Central memory CD8-positive, alpha-beta T cell (primary cell): ENCODE measurements at regions not wholly inside any gene's neighbourhood (a gene's known extent, or its start where the extent isn't known, plus 50 kb on each side); places are given as distances from the start of the nearest gene placed in this dataset.
"Not testable (repeated sequence)": the region's sequence is repeated elsewhere in the genome, so short reads cannot be mapped to it uniquely, and the experiment has no call there.

Experiments used
- ATAC-seq: fragments of 150-1000 bp; cut with Tn5 transposase; replicated peaks from 2 replicates; pipeline ENCODE4 v1.10.0; 2022; ENCODE audit warnings: mild to moderate bottlenecking, moderate FRiP score, moderate number of reproducible peaks; ENCODE audit not compliant: poor library complexity, severe bottlenecking; ENCODE audit errors: extremely low read depth
- DNase-seq, 2 donors: peaks; one replicate each; pipeline ENCODE4 v3.0.0; 2021; ENCODE audit warnings: low spot score in 2 of 2
- H3K27ac Mint-ChIP-seq: one replicate; pipeline ENCODE4 v1.8.0; 2022; ENCODE audit warnings: low read depth, mild to moderate bottlenecking, moderate library complexity, mixed read lengths
- H3K27me3 Mint-ChIP-seq: one replicate; pipeline ENCODE4 v1.8.0; 2022; ENCODE audit warnings: mixed read lengths
- H3K36me3 Mint-ChIP-seq: one replicate; pipeline ENCODE4 v1.8.0; 2022; ENCODE audit warnings: mild to moderate bottlenecking, moderate library complexity, mixed read lengths; ENCODE audit not compliant: insufficient read depth
- H3K4me1 Mint-ChIP-seq: one replicate; pipeline ENCODE4 v1.8.0; 2022; ENCODE audit warnings: mixed read lengths
- H3K4me3 Mint-ChIP-seq: one replicate; pipeline ENCODE4 v1.8.0; 2022; ENCODE audit warnings: mild to moderate bottlenecking, moderate library complexity, mixed read lengths
- H3K9me3 Mint-ChIP-seq: one replicate; pipeline ENCODE4 v1.8.0; 2022; ENCODE audit warnings: mixed read lengths

DNA sequence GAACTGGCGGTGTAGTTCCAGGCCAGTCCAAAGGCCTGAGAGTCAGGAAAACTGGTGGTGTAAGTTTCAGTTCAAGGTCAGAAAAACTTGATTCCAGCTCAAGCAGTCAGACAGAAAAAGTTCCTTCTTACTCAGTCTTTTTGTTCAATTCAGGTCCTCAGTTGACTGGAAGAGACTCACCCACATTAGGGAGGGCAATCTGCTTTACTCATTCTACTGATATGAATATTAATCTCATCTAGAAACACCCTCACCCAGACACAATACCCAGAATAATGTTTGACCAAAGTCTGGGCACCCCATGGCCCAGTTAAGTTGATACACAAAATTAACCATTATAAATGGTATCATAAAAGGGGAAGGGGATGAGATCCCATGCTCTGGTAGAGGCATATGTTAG is 50.1 kb upstream of the LTA4H start:
- Mint-ChIP-seq H3K4me1 (no peaks in the 10 kb centered on the region), H3K36me3 (no peaks in the 10 kb centered on the region), H3K4me3 (no peak overlapping the region), H3K27me3 (peaks cover 1% of the 10 kb centered on the region), H3K9me3 (peaks cover 7% of the 10 kb centered on the region), H3K27ac (no peak overlapping the region)
- no peak for DNase-seq
- no peak for ATAC-seq

- H3K27ac Mint-ChIP-seq, H3K36me3 Mint-ChIP-seq, ATAC-seq, H3K9me3 Mint-ChIP-seq, DNase-seq, H3K27me3 Mint-ChIP-seq, H3K4me1 Mint-ChIP-seq, H3K4me3 Mint-ChIP-seq: not testable (repeated sequence)
These were observed 50.8 kb upstream of the LTA4H start for GRCh38 chr12:96086190-96086589.

DNA sequence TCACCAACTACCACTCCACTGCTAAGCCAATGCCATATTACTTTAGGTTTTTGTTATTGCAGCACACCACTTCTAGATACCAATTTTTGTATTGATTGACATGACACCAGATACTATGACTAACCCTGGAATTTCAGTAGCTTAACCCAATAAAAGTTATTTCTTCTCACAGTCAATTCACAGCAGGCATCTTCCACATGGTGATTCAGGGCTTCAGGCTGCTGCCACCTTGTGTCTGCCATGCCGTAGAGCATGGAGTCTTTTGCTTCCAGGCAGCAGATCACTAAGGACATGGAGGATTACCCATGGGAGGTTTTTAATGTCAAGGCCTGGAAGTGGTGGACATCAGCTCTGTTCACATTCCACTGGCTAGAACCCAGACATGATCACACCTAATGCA is 56.4 kb upstream of the LTA4H start:
- Mint-ChIP-seq H3K36me3 (no peaks in the 10 kb centered on the region), H3K27ac (no peak overlapping the region), H3K4me1 (peaks cover 6% of the 10 kb centered on the region), H3K4me3 (no peak overlapping the region), H3K9me3 (peaks cover 5% of the 10 kb centered on the region), H3K27me3 (no peaks in the 10 kb centered on the region)
- ATAC-seq (no peak), DNase-seq (no peak)

- Mint-ChIP-seq H3K27ac (no peak overlapping the region), H3K9me3 (peaks cover 5% of the 10 kb centered on the region), H3K4me3 (no peak overlapping the region), H3K36me3 (no peaks in the 10 kb centered on the region), H3K4me1 (peaks cover 6% of the 10 kb centered on the region), H3K27me3 (no peaks in the 10 kb centered on the region)
- ATAC-seq (no peak), DNase-seq (no peak)
These were observed 58.3 kb upstream of the LTA4H start for GRCh38 chr12:96093543-96094196.

DNA sequence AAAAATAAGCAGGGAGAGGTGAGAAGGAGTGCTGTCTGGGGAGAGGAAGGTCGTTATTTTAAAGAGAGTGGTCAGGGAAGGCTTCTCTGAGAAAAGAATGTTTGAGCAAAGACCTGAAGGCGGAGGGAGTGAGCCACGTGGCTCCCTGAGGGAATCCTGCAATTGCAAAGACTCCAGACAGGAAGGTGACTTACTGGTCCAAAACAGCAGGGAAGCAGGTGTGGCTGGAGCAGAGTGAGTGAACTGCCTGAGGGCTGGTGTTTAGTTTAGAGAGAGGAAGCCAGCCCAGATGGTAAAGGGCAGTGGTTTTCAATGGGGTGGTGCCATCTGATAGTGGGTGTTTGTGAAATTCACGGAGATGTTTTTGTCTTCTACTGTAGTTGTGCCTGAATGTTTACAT is 58.8 kb upstream of the LTA4H start:
- Mint-ChIP-seq H3K4me1 (peaks cover 6% of the 10 kb centered on the region), H3K27me3 (no peaks in the 10 kb centered on the region), H3K4me3 (no peak overlapping the region), H3K9me3 (peaks cover 5% of the 10 kb centered on the region), H3K27ac (no peak overlapping the region), H3K36me3 (no peaks in the 10 kb centered on the region)
- no peak for DNase-seq
- no peak for ATAC-seq

- ATAC-seq: no peak
- no peak overlapping the region for H3K4me3 Mint-ChIP-seq
- no peak for DNase-seq
- no peaks in the 10 kb centered on the region for H3K27me3 Mint-ChIP-seq
- no peak overlapping the region for H3K27ac Mint-ChIP-seq
- H3K4me1 Mint-ChIP-seq: peaks cover 16% of the 10 kb centered on the region
- no peaks in the 10 kb centered on the region for H3K9me3 Mint-ChIP-seq
- H3K36me3 Mint-ChIP-seq: no peaks in the 10 kb centered on the region
These were observed 63.2 kb upstream of the LTA4H start for GRCh38 chr12:96098631-96099030.

DNA sequence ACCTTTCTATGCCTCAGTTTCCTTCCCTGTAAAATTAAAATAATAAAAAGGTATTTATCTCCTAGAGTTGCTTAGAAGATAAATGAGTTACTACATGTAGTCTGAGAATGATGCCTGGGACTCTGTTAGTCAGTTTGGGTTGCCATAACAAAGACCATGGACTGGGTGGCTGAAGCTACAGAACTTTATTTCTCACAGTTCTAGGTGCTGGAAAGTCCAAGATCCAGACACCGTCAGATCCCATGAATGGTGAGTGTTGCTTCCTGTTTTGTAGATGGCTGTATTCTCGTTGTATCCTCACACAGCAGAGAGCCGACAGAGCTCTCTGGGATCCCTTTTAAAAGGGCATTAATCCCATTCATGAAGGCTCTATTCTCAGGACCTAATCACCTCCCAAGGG is 64.0 kb upstream of the LTA4H start:
- H3K27ac Mint-ChIP-seq: no peak overlapping the region
- H3K36me3 Mint-ChIP-seq: no peaks in the 10 kb centered on the region
- ATAC-seq: no peak
- H3K9me3 Mint-ChIP-seq: no peaks in the 10 kb centered on the region
- H3K4me3 Mint-ChIP-seq: no peak overlapping the region
- DNase-seq: no peak
- H3K4me1 Mint-ChIP-seq: peaks cover 16% of the 10 kb centered on the region
- no peaks in the 10 kb centered on the region for H3K27me3 Mint-ChIP-seq

DNA sequence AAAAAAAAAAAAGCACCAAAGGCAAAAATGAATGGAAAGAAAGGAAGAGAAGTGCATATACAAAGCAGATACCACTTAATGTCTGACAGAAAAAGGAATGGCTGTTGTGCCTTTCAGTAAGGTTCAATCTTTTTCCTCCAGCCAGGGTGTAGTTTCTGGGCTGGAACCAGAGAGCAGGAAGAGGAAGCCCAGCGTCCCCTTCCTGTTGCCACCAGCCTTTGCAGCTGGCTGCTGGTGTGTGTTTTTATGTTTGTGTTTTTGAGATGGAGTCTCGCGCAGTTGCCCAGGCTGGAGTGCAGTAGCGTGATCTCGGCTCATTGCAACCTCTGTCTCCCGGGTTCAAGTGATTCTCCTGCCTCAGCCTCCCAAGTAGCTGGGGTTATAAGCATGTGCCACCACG is 64.6 kb upstream of the LTA4H start:
- Mint-ChIP-seq H3K27me3 (no peaks in the 10 kb centered on the region), H3K27ac (no peak overlapping the region), H3K9me3 (no peaks in the 10 kb centered on the region), H3K36me3 (no peaks in the 10 kb centered on the region), H3K4me1 (peaks cover 10% of the 10 kb centered on the region), H3K4me3 (no peak overlapping the region)
- DNase-seq (no peak), ATAC-seq (no peak)

GRCh38 chr12:96101806-96102205 is 66.4 kb upstream of the LTA4H start:
- Mint-ChIP-seq H3K27ac (no peak overlapping the region), H3K4me3 (no peak overlapping the region), H3K27me3 (no peaks in the 10 kb centered on the region), H3K9me3 (no peaks in the 10 kb centered on the region), H3K4me1 (peaks cover 10% of the 10 kb centered on the region), H3K36me3 (no peaks in the 10 kb centered on the region)
- ATAC-seq (no peak), DNase-seq (no peak)

- no peak for ATAC-seq
- Mint-ChIP-seq H3K36me3 (no peaks in the 10 kb centered on the region), H3K27ac (no peak overlapping the region), H3K4me1 (peaks cover 15% of the 10 kb centered on the region), H3K9me3 (no peaks in the 10 kb centered on the region), H3K4me3 (no peak overlapping the region), H3K27me3 (no peaks in the 10 kb centered on the region)
- no peak for DNase-seq
These were observed 67.8 kb upstream of the LTA4H start for GRCh38 chr12:96103067-96103644.

GRCh38 chr12:96104566-96104965 is 69.2 kb upstream of the LTA4H start:
- Mint-ChIP-seq H3K36me3 (no peaks in the 10 kb centered on the region), H3K27me3 (no peaks in the 10 kb centered on the region), H3K4me3 (no peak overlapping the region), H3K27ac (no peak overlapping the region), H3K4me1 (peaks cover 18% of the 10 kb centered on the region), H3K9me3 (no peaks in the 10 kb centered on the region)
- no peak for ATAC-seq
- no peak for DNase-seq

DNA sequence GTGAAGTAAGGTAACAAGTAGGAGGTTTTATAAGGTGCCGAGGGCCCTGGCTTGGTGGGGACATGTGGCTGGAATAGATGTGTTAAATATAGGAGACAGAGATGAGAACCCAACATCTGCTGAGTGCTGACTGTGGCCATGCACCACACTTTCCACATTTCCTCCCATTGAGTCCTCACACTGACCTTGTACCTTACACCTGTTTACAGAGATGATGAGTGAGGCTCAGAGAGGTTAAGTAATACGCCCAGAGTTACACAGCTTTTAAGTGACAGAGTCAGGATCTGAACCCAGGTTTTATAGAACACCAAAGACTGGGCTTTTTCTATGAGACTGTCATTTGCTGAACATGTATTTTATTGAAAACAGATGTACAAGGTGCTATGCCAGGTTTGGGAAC is 70.8 kb upstream of the LTA4H start:
- Mint-ChIP-seq H3K36me3 (no peaks in the 10 kb centered on the region), H3K9me3 (no peaks in the 10 kb centered on the region), H3K27me3 (no peaks in the 10 kb centered on the region), H3K27ac (no peak overlapping the region), H3K4me1 (peaks cover 7% of the 10 kb centered on the region), H3K4me3 (no peak overlapping the region)
- no peak for ATAC-seq
- no peak for DNase-seq

- no peaks in the 10 kb centered on the region for H3K27me3 Mint-ChIP-seq
- H3K36me3 Mint-ChIP-seq: no peaks in the 10 kb centered on the region
- H3K27ac Mint-ChIP-seq: no peak overlapping the region
- ATAC-seq (no peak), DNase-seq (no peak)
- no peaks in the 10 kb centered on the region for H3K9me3 Mint-ChIP-seq
- H3K4me1 Mint-ChIP-seq: peaks cover 7% of the 10 kb centered on the region
- no peak overlapping the region for H3K4me3 Mint-ChIP-seq
These were observed 71.8 kb upstream of the LTA4H start for GRCh38 chr12:96107236-96107635.
